PC-9 (cell line): ENCODE measurements at regions not wholly inside any gene's neighbourhood (a gene's known extent, or its start where the extent isn't known, plus 50 kb on each side); places are given as distances from the start of the nearest gene placed in this dataset.

ENCODE experiments used
- EZH2 ChIP-seq: fragments of 200-600 bp; sonication (generic); IDR thresholded peaks from 2 replicates; pipeline ENCODE4 v1.8.0; 2017; ENCODE audit warnings: antibody characterized with exemption, low read depth
- TF ChIP-seq, protein P1 (sequence below): fragments of 200-600 bp; sonication (generic); conservative IDR thresholded peaks from 2 replicates; pipeline ENCODE4 v1.6.1; 2017; ENCODE audit warnings: mixed run types, antibody characterized with exemption, mild to moderate bottlenecking, moderate library complexity

DNA sequence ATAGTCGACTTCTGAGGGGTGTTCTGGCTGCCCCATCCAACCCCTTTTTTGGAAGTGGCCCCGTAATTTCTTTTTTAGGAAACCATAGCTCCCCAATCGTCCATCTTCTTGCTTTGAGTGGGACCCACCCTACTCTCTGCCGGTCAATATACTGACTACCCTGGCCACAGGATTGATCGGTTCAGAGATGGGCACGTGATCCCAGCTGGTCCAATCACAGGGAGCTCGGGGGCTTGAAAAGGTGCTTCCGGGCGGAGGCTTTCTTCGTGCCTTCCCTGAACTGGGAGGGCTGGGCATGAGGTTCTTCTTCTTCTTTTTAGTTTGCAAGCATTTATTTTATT lies 78.7 kb upstream of the SH3PXD2B start:
- TF ChIP-seq, protein P1, sequence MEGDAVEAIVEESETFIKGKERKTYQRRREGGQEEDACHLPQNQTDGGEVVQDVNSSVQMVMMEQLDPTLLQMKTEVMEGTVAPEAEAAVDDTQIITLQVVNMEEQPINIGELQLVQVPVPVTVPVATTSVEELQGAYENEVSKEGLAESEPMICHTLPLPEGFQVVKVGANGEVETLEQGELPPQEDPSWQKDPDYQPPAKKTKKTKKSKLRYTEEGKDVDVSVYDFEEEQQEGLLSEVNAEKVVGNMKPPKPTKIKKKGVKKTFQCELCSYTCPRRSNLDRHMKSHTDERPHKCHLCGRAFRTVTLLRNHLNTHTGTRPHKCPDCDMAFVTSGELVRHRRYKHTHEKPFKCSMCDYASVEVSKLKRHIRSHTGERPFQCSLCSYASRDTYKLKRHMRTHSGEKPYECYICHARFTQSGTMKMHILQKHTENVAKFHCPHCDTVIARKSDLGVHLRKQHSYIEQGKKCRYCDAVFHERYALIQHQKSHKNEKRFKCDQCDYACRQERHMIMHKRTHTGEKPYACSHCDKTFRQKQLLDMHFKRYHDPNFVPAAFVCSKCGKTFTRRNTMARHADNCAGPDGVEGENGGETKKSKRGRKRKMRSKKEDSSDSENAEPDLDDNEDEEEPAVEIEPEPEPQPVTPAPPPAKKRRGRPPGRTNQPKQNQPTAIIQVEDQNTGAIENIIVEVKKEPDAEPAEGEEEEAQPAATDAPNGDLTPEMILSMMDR = no peak
- TF ChIP-seq EZH2 = no peak
